ENCODE measurements at regions not wholly inside any gene's neighbourhood (a gene's known extent, or its start where the extent isn't known, plus 50 kb on each side); places are given as distances from the start of the nearest gene placed in this dataset.
"Not testable (repeated sequence)": the region's sequence is repeated elsewhere in the genome, so short reads cannot be mapped to it uniquely, and the experiment has no call there.

GRCh38 chr1:191498318-191498717, 659.9 kb upstream of the RGS18 start:
- peaks cover 0 to 3% (median 0%) of the 10 kb centered on the region in 3 donors for H3K27me3 ChIP-seq (ENCODE audit: insufficient read depth in 3 of 3, low read length in 2 of 3)
- no peak for DNase-seq
- H3K4me1 ChIP-seq = no peaks in the 10 kb centered on the region
- intact Hi-C loops (cut with DNase I) = no loop called here
- H3K9me3 ChIP-seq = no peaks in the 10 kb centered on the region
- TF ChIP-seq, protein P1, sequence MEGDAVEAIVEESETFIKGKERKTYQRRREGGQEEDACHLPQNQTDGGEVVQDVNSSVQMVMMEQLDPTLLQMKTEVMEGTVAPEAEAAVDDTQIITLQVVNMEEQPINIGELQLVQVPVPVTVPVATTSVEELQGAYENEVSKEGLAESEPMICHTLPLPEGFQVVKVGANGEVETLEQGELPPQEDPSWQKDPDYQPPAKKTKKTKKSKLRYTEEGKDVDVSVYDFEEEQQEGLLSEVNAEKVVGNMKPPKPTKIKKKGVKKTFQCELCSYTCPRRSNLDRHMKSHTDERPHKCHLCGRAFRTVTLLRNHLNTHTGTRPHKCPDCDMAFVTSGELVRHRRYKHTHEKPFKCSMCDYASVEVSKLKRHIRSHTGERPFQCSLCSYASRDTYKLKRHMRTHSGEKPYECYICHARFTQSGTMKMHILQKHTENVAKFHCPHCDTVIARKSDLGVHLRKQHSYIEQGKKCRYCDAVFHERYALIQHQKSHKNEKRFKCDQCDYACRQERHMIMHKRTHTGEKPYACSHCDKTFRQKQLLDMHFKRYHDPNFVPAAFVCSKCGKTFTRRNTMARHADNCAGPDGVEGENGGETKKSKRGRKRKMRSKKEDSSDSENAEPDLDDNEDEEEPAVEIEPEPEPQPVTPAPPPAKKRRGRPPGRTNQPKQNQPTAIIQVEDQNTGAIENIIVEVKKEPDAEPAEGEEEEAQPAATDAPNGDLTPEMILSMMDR (IDR thresholded peaks at IDR 0.05) = no peak
- no peaks in the 10 kb centered on the region for H3K36me3 ChIP-seq (ENCODE audit: insufficient read depth in 1 of 2, low read depth in 1 of 2)
- no peak for ATAC-seq
- H3K4me3 ChIP-seq = no peak overlapping the region
- H3K27ac ChIP-seq = no peak overlapping the region

DNA sequence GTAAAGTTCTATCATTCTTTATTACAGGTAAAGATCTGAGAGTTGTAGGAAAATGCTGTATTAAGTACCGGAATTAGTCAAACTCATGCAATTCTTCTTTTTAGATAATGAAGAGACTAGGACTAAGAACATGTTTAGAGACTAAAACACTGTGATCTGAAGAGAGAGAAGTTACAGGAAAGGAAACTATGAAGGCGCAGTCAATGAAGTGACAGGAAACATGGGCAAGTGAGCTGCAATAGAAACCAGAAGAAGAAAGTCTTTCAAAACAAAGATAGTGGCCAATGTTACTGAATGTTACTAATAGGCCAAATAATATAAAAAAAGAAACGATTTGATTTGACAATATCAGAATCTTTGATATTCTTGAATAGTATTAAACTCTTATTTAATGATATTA, 659.4 kb upstream of the RGS18 start:
- intact Hi-C loops (cut with DNase I) = no loop called here
- TF ChIP-seq, protein P1 (IDR thresholded peaks at IDR 0.05) = no peak
- 81 to 85% (median 82%) methylated on average over 3 of the region's 3 CpGs for WGBS, 3 donors
- H3K27ac ChIP-seq = no peak overlapping the region
- H3K9me3 ChIP-seq = no peaks in the 10 kb centered on the region
- no peak overlapping the region for H3K4me3 ChIP-seq
- no peak for DNase-seq
- no peaks in the 10 kb centered on the region for H3K36me3 ChIP-seq (ENCODE audit: insufficient read depth in 1 of 2, low read depth in 1 of 2)
- H3K4me1 ChIP-seq = no peaks in the 10 kb centered on the region
- ATAC-seq = no peak
- H3K27me3 ChIP-seq (ENCODE audit: insufficient read depth in 3 of 3, low read length in 2 of 3) = peaks cover 0 to 3% (median 0%) of the 10 kb centered on the region in 3 donors

DNA sequence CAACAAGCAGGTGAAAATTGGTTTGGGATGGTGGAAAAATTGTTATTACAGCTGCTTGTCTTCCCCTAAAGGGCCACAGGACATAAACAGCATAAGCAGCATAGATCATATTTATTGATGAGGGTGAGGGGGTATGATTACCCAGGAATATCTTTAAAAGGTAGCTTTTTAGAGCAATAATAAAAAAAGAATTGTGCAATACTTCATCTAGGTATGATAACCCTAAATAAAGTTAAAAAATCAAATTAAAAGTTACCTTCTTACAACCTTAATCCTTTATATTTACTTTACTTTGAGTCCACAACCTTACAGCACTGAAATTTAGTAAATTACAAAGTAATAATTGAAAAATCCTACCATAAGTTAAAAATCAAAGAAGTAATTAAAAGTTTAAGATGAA, 653.3 kb upstream of the RGS18 start:
- intact Hi-C loops (cut with DNase I) = no loop called here
- no peak for DNase-seq
- TF ChIP-seq, protein P1 (IDR thresholded peaks at IDR 0.05) = no peak
- Histone ChIP-seq H3K9me3 (no peaks in the 10 kb centered on the region), H3K27me3 (ENCODE audit: insufficient read depth in 3 of 3, low read length in 2 of 3) (no peaks in the 10 kb centered on the region), H3K27ac (no peak overlapping the region), H3K36me3 (ENCODE audit: insufficient read depth in 1 of 2, low read depth in 1 of 2) (no peaks in the 10 kb centered on the region), H3K4me1 (no peaks in the 10 kb centered on the region), H3K4me3 (no peak overlapping the region)
- no peak for ATAC-seq

- no peak for ATAC-seq
These were observed 650.0 kb upstream of the RGS18 start for GRCh38 chr1:191508239-191508638.

DNA sequence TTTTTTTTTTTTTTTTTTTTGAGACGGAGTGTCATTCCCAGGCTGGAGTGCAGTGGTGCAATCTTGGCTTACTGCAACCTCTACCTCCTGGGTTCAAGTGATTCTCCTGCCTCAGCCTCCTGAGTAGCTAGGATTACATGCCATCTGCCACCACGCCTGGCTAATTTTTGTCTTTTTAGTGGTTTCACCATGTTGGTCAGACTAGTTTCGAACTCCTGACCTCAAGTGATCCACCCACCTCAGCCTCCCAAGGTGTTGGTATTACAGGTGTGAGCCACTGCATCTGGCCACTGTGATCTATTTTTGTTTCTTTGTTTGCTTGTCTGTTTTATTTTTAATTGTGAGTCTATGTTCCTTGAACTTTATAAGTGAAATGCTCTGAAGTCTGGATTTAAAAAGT, 646.8 kb upstream of the RGS18 start:
- H3K27me3 ChIP-seq (ENCODE audit: insufficient read depth in 3 of 3, low read length in 2 of 3); ATAC-seq; intact Hi-C loops (cut with DNase I); H3K4me3 ChIP-seq; H3K9me3 ChIP-seq; DNase-seq; H3K36me3 ChIP-seq (ENCODE audit: insufficient read depth in 1 of 2, low read depth in 1 of 2); H3K27ac ChIP-seq; H3K4me1 ChIP-seq: not testable (repeated sequence)
- 85 to 89% (median 88%) methylated on average over 3 of the region's 3 CpGs for WGBS, 3 donors

More at GRCh38 chr1:191508239-191508638, 650.0 kb upstream of the RGS18 start:
- intact Hi-C loops (cut with DNase I) = no loop called here
- no peak for DNase-seq
- Histone ChIP-seq H3K27me3 (ENCODE audit: insufficient read depth in 3 of 3, low read length in 2 of 3) (no peaks in the 10 kb centered on the region), H3K4me1 (no peaks in the 10 kb centered on the region), H3K27ac (no peak overlapping the region), H3K4me3 (no peak overlapping the region), H3K9me3 (no peaks in the 10 kb centered on the region), H3K36me3 (ENCODE audit: insufficient read depth in 1 of 2, low read depth in 1 of 2) (no peaks in the 10 kb centered on the region)
- TF ChIP-seq, protein P1 (IDR thresholded peaks at IDR 0.05) = no peak
- 75 to 80% (median 79%) methylated on average over 2 of the region's 2 CpGs for WGBS, 3 donors

All from psoas muscle (tissue), 7 donors.